C4-2B (cell line): ENCODE measurements at regions not wholly inside any gene's neighbourhood (a gene's known extent, or its start where the extent isn't known, plus 50 kb on each side); places are given as distances from the start of the nearest gene placed in this dataset.

Experiments
- ZFX ChIP-seq: fragments of 450-650 bp; IDR thresholded peaks from 2 replicates; pipeline ENCODE4 v1.6.1; 2017
- TF ChIP-seq, protein P1 (sequence below): fragments of 450-650 bp; conservative IDR thresholded peaks from 2 replicates; pipeline ENCODE4 v1.5.1; 2017; ENCODE audit warnings: mild to moderate bottlenecking

DNA sequence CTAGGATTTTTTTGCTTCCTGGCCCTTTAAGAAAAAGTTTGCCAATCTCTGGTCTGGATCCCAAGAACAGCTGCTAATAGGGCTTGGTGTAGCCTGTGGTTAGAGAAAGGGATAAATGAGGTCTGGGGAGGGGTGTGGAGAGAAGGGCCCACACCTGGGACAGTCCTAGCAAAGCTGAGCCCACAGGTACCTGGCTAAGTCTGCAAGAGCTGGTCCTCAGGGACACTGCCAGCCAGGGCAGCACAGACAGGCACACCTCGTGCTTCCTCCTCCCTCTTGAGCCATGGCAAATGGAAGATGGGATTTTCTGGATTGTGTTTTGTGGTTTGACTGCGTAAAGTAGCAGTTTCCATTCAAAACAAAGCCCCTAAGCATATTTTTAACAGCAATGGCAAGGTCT is 217.5 kb downstream of the SOX9 start:
- TF ChIP-seq, protein P1, sequence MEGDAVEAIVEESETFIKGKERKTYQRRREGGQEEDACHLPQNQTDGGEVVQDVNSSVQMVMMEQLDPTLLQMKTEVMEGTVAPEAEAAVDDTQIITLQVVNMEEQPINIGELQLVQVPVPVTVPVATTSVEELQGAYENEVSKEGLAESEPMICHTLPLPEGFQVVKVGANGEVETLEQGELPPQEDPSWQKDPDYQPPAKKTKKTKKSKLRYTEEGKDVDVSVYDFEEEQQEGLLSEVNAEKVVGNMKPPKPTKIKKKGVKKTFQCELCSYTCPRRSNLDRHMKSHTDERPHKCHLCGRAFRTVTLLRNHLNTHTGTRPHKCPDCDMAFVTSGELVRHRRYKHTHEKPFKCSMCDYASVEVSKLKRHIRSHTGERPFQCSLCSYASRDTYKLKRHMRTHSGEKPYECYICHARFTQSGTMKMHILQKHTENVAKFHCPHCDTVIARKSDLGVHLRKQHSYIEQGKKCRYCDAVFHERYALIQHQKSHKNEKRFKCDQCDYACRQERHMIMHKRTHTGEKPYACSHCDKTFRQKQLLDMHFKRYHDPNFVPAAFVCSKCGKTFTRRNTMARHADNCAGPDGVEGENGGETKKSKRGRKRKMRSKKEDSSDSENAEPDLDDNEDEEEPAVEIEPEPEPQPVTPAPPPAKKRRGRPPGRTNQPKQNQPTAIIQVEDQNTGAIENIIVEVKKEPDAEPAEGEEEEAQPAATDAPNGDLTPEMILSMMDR: no peak
- no peak for TF ChIP-seq ZFX
